ENCODE measurements at regions not wholly inside any gene's neighbourhood (a gene's known extent, or its start where the extent isn't known, plus 50 kb on each side); places are given as distances from the start of the nearest gene placed in this dataset.

DNA sequence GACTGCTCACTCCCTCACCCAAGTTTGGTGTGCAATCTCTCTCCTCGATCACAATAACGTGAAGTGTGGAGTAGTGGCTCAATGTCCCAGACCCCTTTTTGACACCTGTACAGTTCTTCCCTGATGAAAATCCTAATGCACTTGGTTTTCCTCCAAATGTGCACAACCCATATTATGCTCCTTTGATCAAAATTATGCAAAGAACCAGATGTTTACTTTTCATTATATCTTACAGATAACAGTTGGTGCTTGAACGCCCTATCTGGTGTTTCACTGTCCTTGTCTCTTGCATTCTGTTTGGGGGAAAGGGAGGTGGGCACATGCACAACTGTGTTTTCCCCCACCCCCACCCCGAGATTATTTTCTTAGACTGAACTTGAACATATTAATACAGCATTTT, 85.0 kb upstream of the CREB1 start:
- Histone ChIP-seq H2AFZ (ENCODE audit: low read depth, low read length, poor library complexity, severe bottlenecking) (no peak overlapping the region), H3K9me3 (ENCODE audit: control insufficient read depth in 1 of 2, insufficient read depth in 1 of 2, low read depth in 1 of 2, low read length in 2 of 2) (no peaks in the 10 kb centered on the region), H3K9me2 (ENCODE audit: insufficient read depth) (no peaks in the 10 kb centered on the region), H3K4me3 (replicated peaks in 1 of 2; ENCODE audit: low read depth in 1 of 2, low read length in 2 of 2) (no peak overlapping the region), H4K20me1 (ENCODE audit: insufficient read depth) (no peaks in the 10 kb centered on the region), H3K27me3 (ENCODE audit: insufficient read depth, low read length) (no peaks in the 10 kb centered on the region), H3K9ac (ENCODE audit: low read length) (no peak overlapping the region), H3K4me1 (ENCODE audit: control insufficient read depth in 1 of 2, insufficient read depth in 2 of 2, low read length in 2 of 2) (no peaks in the 10 kb centered on the region), H3K27ac (ENCODE audit: low read depth, low read length) (no peak overlapping the region), H3K36me3 (ENCODE audit: control insufficient read depth in 1 of 2, insufficient read depth in 2 of 2, low read length in 2 of 2) (no peaks in the 10 kb centered on the region), H3K4me2 (ENCODE audit: low read length) (no peak overlapping the region), H3K79me2 (ENCODE audit: insufficient read depth, low read length) (no peaks in the 10 kb centered on the region)
- ChIA-PET CTCF (no interaction called here), RAD21 (ENCODE audit: low non-redundant PET in 1 of 2, low total read pairs in 2 of 2, uncharacterized antibody in 2 of 2, unreplicated experiment in 2 of 2) (no interaction called here), POLR2A (no interaction called here)
- no TSS peak for BruUV-seq (replicated peaks)
- intact Hi-C loops (cut with micrococcal nuclease): no loop called here
- TF ChIP-seq FOSL1 (IDR thresholded peaks at IDR 0.05; ENCODE audit: low read depth) (no peak), YY1 (IDR thresholded peaks at IDR 0.05; ENCODE audit: extremely low read depth, insufficient replicate concordance, low read depth, low read length) (no peak), SP1 (IDR thresholded peaks at IDR 0.05; ENCODE audit: low read depth) (no peak), ELF1 (IDR thresholded peaks at IDR 0.05; ENCODE audit: borderline replicate concordance, low read depth) (no peak), EZH2phosphoT487 (IDR thresholded peaks at IDR 0.05; ENCODE audit: borderline replicate concordance) (no peak), ZNF274 (IDR thresholded peaks at IDR 0.05; ENCODE audit: low read depth, low read length) (no peak), POLR2AphosphoS5 (IDR thresholded peaks at IDR 0.05; ENCODE audit: low read depth, low read length) (no peak), EZH2 (IDR thresholded peaks at IDR 0.05) (no peak), EGR1 (IDR thresholded peaks at IDR 0.05; ENCODE audit: low read depth) (no peak), ZFX (IDR thresholded peaks at IDR 0.05) (no peak), CEBPB (IDR thresholded peaks at IDR 0.05; ENCODE audit: low read depth) (no peak), SIN3A (IDR thresholded peaks at IDR 0.05; ENCODE audit: low read depth) (no peak), TCF7L2 (IDR thresholded peaks at IDR 0.05; ENCODE audit: borderline replicate concordance, extremely low read depth, insufficient read depth, insufficient read length) (no peak)
- TF ChIP-seq, protein P1, sequence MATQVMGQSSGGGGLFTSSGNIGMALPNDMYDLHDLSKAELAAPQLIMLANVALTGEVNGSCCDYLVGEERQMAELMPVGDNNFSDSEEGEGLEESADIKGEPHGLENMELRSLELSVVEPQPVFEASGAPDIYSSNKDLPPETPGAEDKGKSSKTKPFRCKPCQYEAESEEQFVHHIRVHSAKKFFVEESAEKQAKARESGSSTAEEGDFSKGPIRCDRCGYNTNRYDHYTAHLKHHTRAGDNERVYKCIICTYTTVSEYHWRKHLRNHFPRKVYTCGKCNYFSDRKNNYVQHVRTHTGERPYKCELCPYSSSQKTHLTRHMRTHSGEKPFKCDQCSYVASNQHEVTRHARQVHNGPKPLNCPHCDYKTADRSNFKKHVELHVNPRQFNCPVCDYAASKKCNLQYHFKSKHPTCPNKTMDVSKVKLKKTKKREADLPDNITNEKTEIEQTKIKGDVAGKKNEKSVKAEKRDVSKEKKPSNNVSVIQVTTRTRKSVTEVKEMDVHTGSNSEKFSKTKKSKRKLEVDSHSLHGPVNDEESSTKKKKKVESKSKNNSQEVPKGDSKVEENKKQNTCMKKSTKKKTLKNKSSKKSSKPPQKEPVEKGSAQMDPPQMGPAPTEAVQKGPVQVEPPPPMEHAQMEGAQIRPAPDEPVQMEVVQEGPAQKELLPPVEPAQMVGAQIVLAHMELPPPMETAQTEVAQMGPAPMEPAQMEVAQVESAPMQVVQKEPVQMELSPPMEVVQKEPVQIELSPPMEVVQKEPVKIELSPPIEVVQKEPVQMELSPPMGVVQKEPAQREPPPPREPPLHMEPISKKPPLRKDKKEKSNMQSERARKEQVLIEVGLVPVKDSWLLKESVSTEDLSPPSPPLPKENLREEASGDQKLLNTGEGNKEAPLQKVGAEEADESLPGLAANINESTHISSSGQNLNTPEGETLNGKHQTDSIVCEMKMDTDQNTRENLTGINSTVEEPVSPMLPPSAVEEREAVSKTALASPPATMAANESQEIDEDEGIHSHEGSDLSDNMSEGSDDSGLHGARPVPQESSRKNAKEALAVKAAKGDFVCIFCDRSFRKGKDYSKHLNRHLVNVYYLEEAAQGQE (IDR thresholded peaks at IDR 0.05; ENCODE audit: low read depth): no peak
- TF ChIP-seq, protein P2, sequence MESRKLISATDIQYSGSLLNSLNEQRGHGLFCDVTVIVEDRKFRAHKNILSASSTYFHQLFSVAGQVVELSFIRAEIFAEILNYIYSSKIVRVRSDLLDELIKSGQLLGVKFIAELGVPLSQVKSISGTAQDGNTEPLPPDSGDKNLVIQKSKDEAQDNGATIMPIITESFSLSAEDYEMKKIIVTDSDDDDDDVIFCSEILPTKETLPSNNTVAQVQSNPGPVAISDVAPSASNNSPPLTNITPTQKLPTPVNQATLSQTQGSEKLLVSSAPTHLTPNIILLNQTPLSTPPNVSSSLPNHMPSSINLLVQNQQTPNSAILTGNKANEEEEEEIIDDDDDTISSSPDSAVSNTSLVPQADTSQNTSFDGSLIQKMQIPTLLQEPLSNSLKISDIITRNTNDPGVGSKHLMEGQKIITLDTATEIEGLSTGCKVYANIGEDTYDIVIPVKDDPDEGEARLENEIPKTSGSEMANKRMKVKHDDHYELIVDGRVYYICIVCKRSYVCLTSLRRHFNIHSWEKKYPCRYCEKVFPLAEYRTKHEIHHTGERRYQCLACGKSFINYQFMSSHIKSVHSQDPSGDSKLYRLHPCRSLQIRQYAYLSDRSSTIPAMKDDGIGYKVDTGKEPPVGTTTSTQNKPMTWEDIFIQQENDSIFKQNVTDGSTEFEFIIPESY (IDR thresholded peaks at IDR 0.05; ENCODE audit: extremely low read depth, insufficient replicate concordance, low read length): no peak
- TF ChIP-seq, protein P3, sequence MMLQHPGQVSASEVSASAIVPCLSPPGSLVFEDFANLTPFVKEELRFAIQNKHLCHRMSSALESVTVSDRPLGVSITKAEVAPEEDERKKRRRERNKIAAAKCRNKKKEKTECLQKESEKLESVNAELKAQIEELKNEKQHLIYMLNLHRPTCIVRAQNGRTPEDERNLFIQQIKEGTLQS (IDR thresholded peaks at IDR 0.05): no peak
- DNase-seq (ENCODE audit: low read depth, low spot score) (no peak), ATAC-seq (no peak)
